ENCODE measurements at regions not wholly inside any gene's neighbourhood (a gene's known extent, or its start where the extent isn't known, plus 50 kb on each side); places are given as distances from the start of the nearest gene placed in this dataset.

- no peak overlapping the region for H3K27ac ChIP-seq
- no peak for TF ChIP-seq CTCF (conservative IDR thresholded peaks at IDR 0.05)
- no peak for TF ChIP-seq ZFX (IDR thresholded peaks at IDR 0.05)
Measured at GRCh38 chr2:126748188-126748760, 92.3 kb downstream of the GYPC start.

GRCh38 chr2:126748929-126749518 is 93.1 kb downstream of the GYPC start:
- TF ChIP-seq CTCF (conservative IDR thresholded peaks at IDR 0.05) (no peak), ZFX (IDR thresholded peaks at IDR 0.05) (no peak)
- no peak overlapping the region for H3K27ac ChIP-seq

GRCh38 chr2:126749537-126749936 is 93.6 kb downstream of the GYPC start:
- TF ChIP-seq CTCF (conservative IDR thresholded peaks at IDR 0.05) (no peak), ZFX (IDR thresholded peaks at IDR 0.05) (no peak)
- H3K27ac ChIP-seq, result no peak overlapping the region

GRCh38 chr2:126750506-126750905 is 94.5 kb downstream of the GYPC start:
- TF ChIP-seq ZFX (IDR thresholded peaks at IDR 0.05), result no peak
- no peak for TF ChIP-seq CTCF (conservative IDR thresholded peaks at IDR 0.05)

GRCh38 chr2:126751477-126751876 is 95.5 kb downstream of the GYPC start:
- no peak for TF ChIP-seq ZFX (IDR thresholded peaks at IDR 0.05)
- no peak overlapping the region for H3K27ac ChIP-seq

More at GRCh38 chr2:126750506-126750905, 94.5 kb downstream of the GYPC start:
- H3K27ac ChIP-seq, result no peak overlapping the region

- no peak overlapping the region for H3K27ac ChIP-seq
- TF ChIP-seq CTCF (conservative IDR thresholded peaks at IDR 0.05) (no peak), ZFX (IDR thresholded peaks at IDR 0.05) (no peak)
Measured at GRCh38 chr2:126752876-126753275, 96.9 kb downstream of the GYPC start.

GRCh38 chr2:126753501-126754212 is 97.7 kb downstream of the GYPC start:
- TF ChIP-seq ZFX (IDR thresholded peaks at IDR 0.05) (no peak), CTCF (conservative IDR thresholded peaks at IDR 0.05) (no peak)
- no peak overlapping the region for H3K27ac ChIP-seq

Data from C4-2B (cell line).